ENCODE measurements at regions not wholly inside any gene's neighbourhood (a gene's known extent, or its start where the extent isn't known, plus 50 kb on each side); places are given as distances from the start of the nearest gene placed in this dataset.

DNA sequence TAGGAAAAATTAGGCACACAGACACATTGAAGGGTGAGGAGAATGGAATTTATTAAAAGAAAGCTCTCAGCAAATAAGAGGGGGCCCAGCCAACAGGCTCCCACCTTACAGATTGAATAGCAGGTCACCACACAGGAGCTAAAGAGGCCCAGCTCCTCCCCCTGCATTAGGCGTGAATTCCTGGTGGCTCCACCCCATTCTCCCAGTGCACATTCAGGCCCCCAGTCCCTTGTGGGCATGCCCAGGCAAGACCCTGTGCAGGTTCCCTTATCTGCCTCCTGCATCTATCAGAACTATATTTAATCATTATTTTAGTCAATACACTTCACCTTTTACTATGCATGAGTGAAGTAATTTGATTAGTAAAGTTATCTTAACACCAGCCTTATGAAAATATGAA is 856.3 kb upstream of the NDST4 start:
- TF ChIP-seq POLR2A (IDR thresholded peaks at IDR 0.05) (no peak), CTCF (IDR thresholded peaks at IDR 0.05) (no peak)

All from heart left ventricle (tissue), 13 donors.